HG03066 (cell line): ENCODE measurements at regions not wholly inside any gene's neighbourhood (a gene's known extent, or its start where the extent isn't known, plus 50 kb on each side); places are given as distances from the start of the nearest gene placed in this dataset.

Experiments
- ATAC-seq: cut with Tn5 transposase; IDR thresholded peaks from one replicate; pipeline ENCODE4 v1.9.1; 2021; ENCODE audit warnings: low read depth; ENCODE audit not compliant: unreplicated experiment

DNA sequence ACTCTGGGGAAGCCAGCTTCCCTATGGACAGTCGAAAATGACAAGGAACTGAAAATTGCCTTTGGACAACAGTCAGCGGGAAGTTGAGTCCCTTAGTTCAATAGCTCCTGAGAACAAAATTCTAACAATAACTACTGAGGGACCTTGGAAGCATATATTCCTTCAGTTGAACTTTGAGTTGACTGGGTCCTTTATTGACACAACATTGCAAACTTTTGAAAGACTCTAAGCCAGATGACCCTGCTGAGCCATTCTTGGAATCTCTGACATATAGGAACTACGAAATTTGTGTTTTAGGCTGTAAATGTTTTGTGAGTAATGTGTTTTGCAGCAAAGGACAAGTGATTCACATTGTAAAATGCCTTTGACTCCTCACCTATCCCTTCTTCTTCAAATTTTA lies 548.8 kb upstream of the LCORL start:
- no peak for ATAC-seq

DNA sequence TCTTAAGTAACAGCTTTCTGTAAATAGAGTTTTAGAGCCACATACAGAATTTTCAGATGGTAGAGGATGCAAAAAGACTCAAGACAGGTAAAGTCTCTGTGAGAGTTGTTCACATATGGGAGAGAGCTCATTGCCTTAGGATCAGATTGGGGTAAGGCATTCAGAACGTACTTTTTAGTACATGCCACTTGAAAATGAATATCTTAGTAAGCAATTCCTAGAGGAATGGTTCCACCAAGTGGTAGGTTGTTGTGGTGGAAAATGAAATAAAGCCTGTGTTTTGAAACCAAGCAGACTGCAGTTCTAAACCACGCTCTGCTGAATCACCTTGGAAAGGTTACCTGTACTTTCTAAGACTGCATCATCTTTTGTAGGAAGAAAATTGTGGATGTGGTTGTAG lies 547.0 kb upstream of the LCORL start:
- ATAC-seq, result no peak

GRCh38 chr4:18566970-18567799 lies 545.6 kb upstream of the LCORL start:
- ATAC-seq, result no peak

- ATAC-seq, result no peak
These were observed 537.9 kb upstream of the LCORL start for GRCh38 chr4:18559492-18559891.

DNA sequence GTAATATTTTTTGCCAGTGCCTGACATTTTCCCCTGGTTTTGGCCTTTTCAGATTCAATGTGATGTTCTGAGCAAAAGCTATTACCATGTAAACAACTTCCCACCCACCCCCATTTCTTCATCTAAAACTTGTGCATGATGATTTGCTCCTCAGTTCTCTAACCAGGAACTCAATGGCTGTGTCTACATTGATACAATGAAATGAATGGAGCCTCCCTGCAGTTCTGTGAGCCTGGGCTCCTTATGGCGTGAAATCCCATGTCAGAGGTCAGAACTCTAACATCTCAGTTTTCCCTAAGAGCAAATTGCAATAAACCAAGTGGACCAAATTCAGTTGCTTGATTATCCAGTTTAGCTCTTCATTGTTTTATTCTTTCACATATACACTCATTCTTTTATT lies 534.8 kb upstream of the LCORL start:
- no peak for ATAC-seq

GRCh38 chr4:18540349-18540748 lies 518.8 kb upstream of the LCORL start:
- ATAC-seq, result no peak

GRCh38 chr4:18538121-18538520 lies 516.6 kb upstream of the LCORL start:
- ATAC-seq, result no peak

DNA sequence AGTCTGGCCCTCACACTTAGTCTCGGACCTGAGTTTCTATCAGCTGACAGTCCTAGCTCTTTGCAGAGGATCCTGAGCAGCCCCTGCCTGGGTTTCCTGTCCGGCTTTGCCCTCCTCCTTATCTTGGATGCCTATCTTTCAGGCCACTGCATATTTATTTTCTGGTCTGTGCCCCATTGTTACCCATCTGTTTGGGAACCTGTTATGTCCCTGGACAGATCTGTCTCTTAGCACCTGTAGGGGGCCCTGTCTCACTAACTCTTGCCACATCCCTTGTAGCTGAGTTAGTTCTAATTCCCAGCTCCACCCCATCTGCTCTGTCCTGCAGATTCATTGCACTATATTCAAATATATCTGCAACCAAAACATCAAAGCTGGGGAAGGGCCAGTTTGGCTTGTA lies 514.9 kb upstream of the LCORL start:
- no peak for ATAC-seq

GRCh38 chr4:18535948-18536347 lies 514.4 kb upstream of the LCORL start:
- ATAC-seq, result no peak

- no peak for ATAC-seq
These were observed 511.8 kb upstream of the LCORL start for GRCh38 chr4:18533262-18533775.

DNA sequence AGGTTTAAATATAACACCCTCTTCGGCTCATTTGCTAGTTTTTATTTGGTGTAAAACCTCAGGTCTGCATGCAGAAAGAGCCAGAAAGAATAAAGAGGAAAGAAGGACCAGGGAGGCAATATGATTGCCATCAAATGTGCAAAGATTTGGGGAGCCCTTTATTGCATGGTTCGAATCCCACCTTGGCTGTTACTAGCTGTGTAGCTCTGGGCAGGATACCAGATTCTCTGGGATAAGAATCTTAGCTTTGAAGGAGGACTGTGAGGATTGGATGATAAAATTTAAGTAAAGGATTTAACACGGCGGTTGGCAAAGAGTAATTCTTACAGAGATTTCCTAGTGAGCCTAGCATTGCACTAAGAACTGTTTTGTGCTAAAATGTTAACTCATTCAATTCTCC lies 510.2 kb upstream of the LCORL start:
- no peak for ATAC-seq

DNA sequence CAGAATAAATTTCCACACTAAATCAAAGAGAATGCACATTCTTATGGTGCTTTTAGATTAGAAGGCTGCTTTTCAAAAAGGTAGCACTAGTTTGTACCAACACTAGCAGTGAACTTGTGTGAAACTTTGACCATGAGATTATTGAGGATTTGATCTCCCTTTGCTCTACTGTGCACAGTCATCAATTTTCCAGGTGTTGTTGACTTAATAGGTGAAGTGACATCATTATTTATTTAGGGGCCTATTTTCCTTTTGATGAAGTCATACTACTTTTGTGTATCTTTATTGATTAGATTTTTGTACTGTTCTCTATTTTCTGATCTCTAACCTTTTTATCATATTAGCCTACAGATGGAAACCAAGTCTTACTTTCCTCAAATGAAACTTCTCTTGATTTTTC lies 507.9 kb upstream of the LCORL start:
- ATAC-seq, result no peak

DNA sequence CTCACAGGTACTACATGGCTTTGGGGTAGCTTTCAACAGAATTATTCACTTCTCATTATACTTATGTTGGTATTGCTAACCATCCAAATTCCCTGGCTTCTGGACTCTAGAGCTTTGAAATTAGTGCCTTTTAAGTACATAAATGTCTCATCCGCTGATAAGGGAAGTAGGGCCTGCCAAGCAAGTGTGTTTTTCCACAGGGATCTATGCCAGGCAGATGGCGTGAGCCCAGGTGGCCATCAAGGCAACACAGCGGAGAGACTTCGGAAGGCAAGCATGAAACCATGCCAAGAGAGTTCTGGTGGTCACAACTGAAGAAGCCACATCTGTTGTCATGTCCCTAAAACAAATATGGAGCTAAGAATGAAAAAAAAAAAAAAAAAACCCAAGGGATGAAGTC lies 503.1 kb upstream of the LCORL start:
- no peak for ATAC-seq

DNA sequence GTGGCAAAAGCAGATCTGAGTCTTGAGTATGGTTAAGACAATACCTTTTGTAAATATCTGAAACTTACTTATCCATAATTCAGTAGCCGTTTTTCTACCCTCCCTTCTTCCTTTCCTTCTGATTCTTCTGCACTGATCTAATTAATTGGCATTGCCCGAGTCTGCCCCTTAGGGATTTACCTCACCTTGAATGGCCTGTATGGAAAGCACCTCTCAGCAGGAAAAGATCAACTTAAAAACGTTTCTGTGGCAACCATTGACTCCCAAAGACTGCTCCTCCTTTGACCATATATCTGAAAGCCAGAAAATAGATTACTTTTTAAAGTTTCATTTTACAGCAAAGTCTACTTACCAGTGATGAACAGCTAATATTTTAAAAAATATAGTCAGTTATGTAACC lies 496.5 kb upstream of the LCORL start:
- no peak for ATAC-seq

DNA sequence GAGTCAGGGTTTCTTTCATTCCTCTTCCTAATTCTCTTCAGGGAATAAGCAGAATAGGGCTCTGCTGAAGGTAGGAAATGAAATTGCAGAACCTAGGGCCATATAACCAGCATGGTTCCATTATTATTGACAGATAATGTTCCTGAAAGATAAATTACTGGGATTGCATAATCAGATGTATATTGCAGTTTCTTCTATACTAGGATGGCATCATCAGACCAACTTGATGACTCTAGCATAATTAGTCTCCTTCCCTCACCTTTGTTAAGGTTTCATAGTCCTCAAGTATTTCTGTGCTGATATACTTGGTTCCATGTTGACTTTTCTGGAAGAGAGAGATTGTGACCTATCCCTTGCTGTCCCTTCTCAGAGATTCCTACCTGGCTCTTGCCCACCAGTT lies 492.3 kb upstream of the LCORL start:
- no peak for ATAC-seq

DNA sequence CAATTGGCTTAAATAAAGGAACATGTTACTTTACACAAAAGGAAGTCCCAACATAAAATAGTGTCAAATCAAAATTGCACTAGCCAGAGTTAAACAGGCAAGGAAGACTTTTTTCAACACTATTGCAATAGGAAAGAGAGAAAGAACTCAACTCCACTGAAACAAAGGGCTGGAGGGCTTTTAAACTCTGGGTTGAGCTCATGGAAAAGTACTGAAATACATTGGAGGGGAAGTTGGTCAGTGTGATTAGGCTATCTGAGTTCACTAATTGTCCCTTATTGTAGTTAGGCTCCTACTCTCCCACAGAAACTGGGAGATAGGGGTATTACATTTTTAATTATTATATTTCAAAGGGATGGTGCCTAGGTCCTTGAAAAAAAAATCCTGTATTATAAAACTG lies 491.2 kb upstream of the LCORL start:
- ATAC-seq, result no peak

DNA sequence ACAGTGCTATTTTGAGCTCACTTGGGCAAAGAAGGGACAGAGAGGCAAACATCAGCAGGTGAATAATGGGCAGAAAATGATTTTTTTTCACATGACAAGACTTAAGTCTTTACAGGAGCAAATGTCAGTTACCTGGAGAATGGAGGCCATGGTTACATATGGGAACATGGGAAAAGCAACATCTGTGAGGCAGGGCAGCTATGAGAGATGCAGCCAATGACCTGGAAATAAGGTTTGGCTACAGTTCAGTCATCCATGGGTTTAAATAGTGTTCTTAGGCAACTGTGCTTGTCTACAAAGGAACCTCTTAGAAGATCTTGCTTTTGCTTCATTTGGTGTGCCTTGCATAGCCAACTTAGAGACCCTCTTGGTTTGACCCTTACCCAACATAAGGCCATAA lies 490.2 kb upstream of the LCORL start:
- no peak for ATAC-seq

- no peak for ATAC-seq
These were observed 487.2 kb upstream of the LCORL start for GRCh38 chr4:18508786-18509185.

GRCh38 chr4:18480928-18481327 lies 459.4 kb upstream of the LCORL start:
- no peak for ATAC-seq

- no peak for ATAC-seq
These were observed 458.8 kb upstream of the LCORL start for GRCh38 chr4:18480342-18480741.

DNA sequence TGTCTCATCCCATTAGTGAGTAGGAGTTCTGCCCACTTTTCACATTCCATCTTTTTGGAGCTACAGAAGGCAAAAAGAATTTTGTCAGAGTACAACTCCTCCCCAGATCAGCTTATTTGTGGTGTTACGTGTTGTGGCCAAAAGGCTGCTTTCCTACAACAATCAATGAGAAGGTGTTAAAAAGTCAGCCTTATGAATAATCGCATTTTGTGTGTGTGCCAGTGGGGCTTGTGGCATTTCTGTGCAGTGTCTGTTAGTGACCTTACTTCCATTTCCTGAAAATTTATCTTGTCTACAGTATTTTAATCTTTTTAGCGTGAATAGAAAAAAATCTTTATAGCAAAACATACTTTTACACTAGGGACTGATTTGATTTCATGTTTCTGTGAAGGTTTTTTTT lies 458.3 kb upstream of the LCORL start:
- ATAC-seq, result no peak

DNA sequence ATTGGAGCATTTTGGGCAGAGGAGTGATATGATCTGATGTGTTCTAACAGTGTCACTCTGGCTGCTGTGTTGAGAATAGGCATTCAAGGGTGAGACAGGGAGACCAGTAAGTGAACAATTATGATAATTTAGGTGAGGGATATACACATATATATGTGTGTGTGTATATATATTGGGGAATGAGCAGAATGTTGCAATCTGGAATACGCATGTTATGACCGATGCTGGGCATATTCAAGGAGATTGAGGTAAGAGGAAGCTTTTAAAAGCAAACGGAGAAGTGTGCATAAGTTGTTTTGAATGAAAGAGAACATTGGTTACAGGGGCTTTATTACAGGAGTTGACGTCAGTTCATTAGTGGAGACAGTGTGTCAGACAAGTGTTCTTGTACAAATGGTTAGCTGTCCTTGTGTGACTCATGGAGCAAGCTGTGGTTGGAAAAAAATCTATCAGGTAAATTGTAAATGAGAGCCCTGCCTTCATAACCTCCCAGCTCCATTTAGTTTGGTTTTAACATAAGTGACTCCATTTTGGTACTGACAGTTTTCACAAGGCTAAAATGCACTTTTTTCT lies 442.5 kb upstream of the LCORL start:
- ATAC-seq, result no peak
